ENCODE measurements at regions not wholly inside any gene's neighbourhood (a gene's known extent, or its start where the extent isn't known, plus 50 kb on each side); places are given as distances from the start of the nearest gene placed in this dataset.

- TF ChIP-seq, protein P1, sequence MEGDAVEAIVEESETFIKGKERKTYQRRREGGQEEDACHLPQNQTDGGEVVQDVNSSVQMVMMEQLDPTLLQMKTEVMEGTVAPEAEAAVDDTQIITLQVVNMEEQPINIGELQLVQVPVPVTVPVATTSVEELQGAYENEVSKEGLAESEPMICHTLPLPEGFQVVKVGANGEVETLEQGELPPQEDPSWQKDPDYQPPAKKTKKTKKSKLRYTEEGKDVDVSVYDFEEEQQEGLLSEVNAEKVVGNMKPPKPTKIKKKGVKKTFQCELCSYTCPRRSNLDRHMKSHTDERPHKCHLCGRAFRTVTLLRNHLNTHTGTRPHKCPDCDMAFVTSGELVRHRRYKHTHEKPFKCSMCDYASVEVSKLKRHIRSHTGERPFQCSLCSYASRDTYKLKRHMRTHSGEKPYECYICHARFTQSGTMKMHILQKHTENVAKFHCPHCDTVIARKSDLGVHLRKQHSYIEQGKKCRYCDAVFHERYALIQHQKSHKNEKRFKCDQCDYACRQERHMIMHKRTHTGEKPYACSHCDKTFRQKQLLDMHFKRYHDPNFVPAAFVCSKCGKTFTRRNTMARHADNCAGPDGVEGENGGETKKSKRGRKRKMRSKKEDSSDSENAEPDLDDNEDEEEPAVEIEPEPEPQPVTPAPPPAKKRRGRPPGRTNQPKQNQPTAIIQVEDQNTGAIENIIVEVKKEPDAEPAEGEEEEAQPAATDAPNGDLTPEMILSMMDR (IDR thresholded peaks at IDR 0.05) = no peak
- TF ChIP-seq POLR2A (IDR thresholded peaks at IDR 0.05) = no peak
Observed at GRCh38 chr2:146437712-146438111, 1407.1 kb upstream of the ACVR2A start.
